ENCODE measurements at regions not wholly inside any gene's neighbourhood (a gene's known extent, or its start where the extent isn't known, plus 50 kb on each side); places are given as distances from the start of the nearest gene placed in this dataset.
A peak's percentile ranks its signal among the peaks of the same experiment; 100 is the strongest.

- DNase-seq (ENCODE audit: unreplicated experiment): no peak
- CTCF ChIA-PET: interaction anchor here (0.9 to 7.9 kb wide), 4 partner anchors 92 to 364 kb away, joined by 3 to 138 read pairs (median 7); no protein-coding TSS in a partner anchor
- no peak overlapping the region for H3K27ac Mint-ChIP-seq (ENCODE audit: low read depth, unreplicated experiment)
- intact Hi-C loops (cut with micrococcal nuclease): no loop called here
- no TSS peak for BruUV-seq (replicated peaks)
- no peaks in the 10 kb centered on the region for H3K9me3 Mint-ChIP-seq (ENCODE audit: unreplicated experiment)
- H3K27me3 Mint-ChIP-seq (ENCODE audit: insufficient read depth, unreplicated experiment): no peaks in the 10 kb centered on the region
- H3K4me1 Mint-ChIP-seq (ENCODE audit: insufficient read depth, unreplicated experiment): peaks cover 7% of the 10 kb centered on the region
- TF ChIP-seq, protein P1, sequence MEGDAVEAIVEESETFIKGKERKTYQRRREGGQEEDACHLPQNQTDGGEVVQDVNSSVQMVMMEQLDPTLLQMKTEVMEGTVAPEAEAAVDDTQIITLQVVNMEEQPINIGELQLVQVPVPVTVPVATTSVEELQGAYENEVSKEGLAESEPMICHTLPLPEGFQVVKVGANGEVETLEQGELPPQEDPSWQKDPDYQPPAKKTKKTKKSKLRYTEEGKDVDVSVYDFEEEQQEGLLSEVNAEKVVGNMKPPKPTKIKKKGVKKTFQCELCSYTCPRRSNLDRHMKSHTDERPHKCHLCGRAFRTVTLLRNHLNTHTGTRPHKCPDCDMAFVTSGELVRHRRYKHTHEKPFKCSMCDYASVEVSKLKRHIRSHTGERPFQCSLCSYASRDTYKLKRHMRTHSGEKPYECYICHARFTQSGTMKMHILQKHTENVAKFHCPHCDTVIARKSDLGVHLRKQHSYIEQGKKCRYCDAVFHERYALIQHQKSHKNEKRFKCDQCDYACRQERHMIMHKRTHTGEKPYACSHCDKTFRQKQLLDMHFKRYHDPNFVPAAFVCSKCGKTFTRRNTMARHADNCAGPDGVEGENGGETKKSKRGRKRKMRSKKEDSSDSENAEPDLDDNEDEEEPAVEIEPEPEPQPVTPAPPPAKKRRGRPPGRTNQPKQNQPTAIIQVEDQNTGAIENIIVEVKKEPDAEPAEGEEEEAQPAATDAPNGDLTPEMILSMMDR (IDR thresholded peaks at IDR 0.05; ENCODE audit: unreplicated experiment): no peak
- H3K4me3 Mint-ChIP-seq (ENCODE audit: unreplicated experiment): no peak overlapping the region
- POLR2A ChIA-PET: no interaction called here
- no peaks in the 10 kb centered on the region for H3K36me3 Mint-ChIP-seq (ENCODE audit: insufficient read depth, unreplicated experiment)
These were observed 88.4 kb upstream of the SPANXB1 start for GRCh38 chrX:140913802-140914501.

GRCh38 chrX:140916872-140917271 is 85.5 kb upstream of the SPANXB1 start:
- ChIA-PET CTCF (interaction anchor here (0.6 to 7.9 kb wide), 8 partner anchors 127 to 1956 kb away, joined by 3 to 138 read pairs (median 6); no protein-coding TSS in a partner anchor), POLR2A (interaction anchor here (0.6 kb wide), 1 partner anchor 69 kb away, joined by 3 read pairs; no protein-coding TSS in a partner anchor)
- no TSS peak for BruUV-seq (replicated peaks)

GRCh38 chrX:140917354-140918115 is 84.9 kb upstream of the SPANXB1 start:
- CTCF ChIA-PET: interaction anchor here (0.6 to 7.9 kb wide), 29 partner anchors 9 to 1955 kb away, joined by 3 to 138 read pairs (median 4); no protein-coding TSS in a partner anchor
- POLR2A ChIA-PET: interaction anchor here (0.6 to 0.9 kb wide), 2 partner anchors 69 to 361 kb away, joined by 3 read pairs; no protein-coding TSS in a partner anchor
- no peaks in the 10 kb centered on the region for H3K9me3 Mint-ChIP-seq (ENCODE audit: unreplicated experiment)
- H3K4me1 Mint-ChIP-seq (ENCODE audit: insufficient read depth, unreplicated experiment): peaks cover 7% of the 10 kb centered on the region
- H3K27ac Mint-ChIP-seq (ENCODE audit: low read depth, unreplicated experiment): peak overlapping the region; percentile 41
- DNase-seq (ENCODE audit: unreplicated experiment): no peak
- H3K27me3 Mint-ChIP-seq (ENCODE audit: insufficient read depth, unreplicated experiment): no peaks in the 10 kb centered on the region
- TF ChIP-seq, protein P1 (IDR thresholded peaks at IDR 0.05; ENCODE audit: unreplicated experiment): no peak
- H3K4me3 Mint-ChIP-seq (ENCODE audit: unreplicated experiment): peak overlapping the region; percentile 21
- H3K36me3 Mint-ChIP-seq (ENCODE audit: insufficient read depth, unreplicated experiment): no peaks in the 10 kb centered on the region
- no TSS peak for BruUV-seq (replicated peaks)
- intact Hi-C loops (cut with micrococcal nuclease): loop anchor here (1.0 to 2.0 kb wide), 4 partner anchors 151 to 1172 kb away; no protein-coding TSS in a partner anchor

More at GRCh38 chrX:140916872-140917271, 85.5 kb upstream of the SPANXB1 start:
- intact Hi-C loops (cut with micrococcal nuclease): no loop called here
- H3K27me3 Mint-ChIP-seq (ENCODE audit: insufficient read depth, unreplicated experiment): no peaks in the 10 kb centered on the region
- H3K9me3 Mint-ChIP-seq (ENCODE audit: unreplicated experiment): no peaks in the 10 kb centered on the region
- TF ChIP-seq, protein P1 (IDR thresholded peaks at IDR 0.05; ENCODE audit: unreplicated experiment): no peak
- no peak overlapping the region for H3K27ac Mint-ChIP-seq (ENCODE audit: low read depth, unreplicated experiment)
- DNase-seq (ENCODE audit: unreplicated experiment): no peak
- H3K4me3 Mint-ChIP-seq (ENCODE audit: unreplicated experiment): no peak overlapping the region
- H3K36me3 Mint-ChIP-seq (ENCODE audit: insufficient read depth, unreplicated experiment): no peaks in the 10 kb centered on the region
- H3K4me1 Mint-ChIP-seq (ENCODE audit: insufficient read depth, unreplicated experiment): peaks cover 7% of the 10 kb centered on the region
